Transverse colon (tissue), 4 donors: ENCODE measurements at regions not wholly inside any gene's neighbourhood (a gene's known extent, or its start where the extent isn't known, plus 50 kb on each side); places are given as distances from the start of the nearest gene placed in this dataset.

ENCODE experiments used
- CTCF ChIP-seq, 5 experiments: fragments of 200-600 bp in 3 of 5; fragments of 450-650 bp in 2 of 5; sonication (generic) in 3 of 5; IDR thresholded peaks; 1 replicate in 2 of 5; 2 replicates in 3 of 5; pipeline ENCODE4 v1.5.1; 2016 to 2017; ENCODE audit warnings: antibody characterized with exemption in 5 of 5, inconsistent platforms in 3 of 5, mild to moderate bottlenecking in 2 of 5, moderate library complexity in 1 of 5
- POLR2AphosphoS5 ChIP-seq, 3 donors: sonication (generic); formaldehyde crosslinking; IDR thresholded peaks; one replicate each; pipeline ENCODE4 v1.6.1; 2016; ENCODE audit warnings: antibody characterized with exemption in 3 of 3

- TF ChIP-seq CTCF (IDR thresholded peaks at IDR 0.05): no peak
- TF ChIP-seq POLR2AphosphoS5 (IDR thresholded peaks at IDR 0.05): no peak
Observed at GRCh38 chr4:13881892-13882291, 254.4 kb upstream of the BOD1L1 start.
